AG09309 (cell line): ENCODE measurements at regions not wholly inside any gene's neighbourhood (a gene's known extent, or its start where the extent isn't known, plus 50 kb on each side); places are given as distances from the start of the nearest gene placed in this dataset.

Experiments used
- DNase-seq: peaks from one replicate; pipeline ENCODE4 v3.0.0-alpha.2; 2010; ENCODE audit warnings: low read depth
- H3K4me3 ChIP-seq: 2 replicates; pipeline ENCODE4 v1.5.1; 2011; ENCODE audit warnings: mild to moderate bottlenecking, low read depth, low read length, moderate library complexity; ENCODE audit not compliant: control insufficient read depth
- CTCF ChIP-seq: IDR thresholded peaks from 2 replicates; pipeline ENCODE4 v1.5.1; 2011; ENCODE audit warnings: mild to moderate bottlenecking, low read depth, low read length, inconsistent platforms; ENCODE audit not compliant: insufficient read depth, control insufficient read depth; ENCODE audit errors: missing control alignments

GRCh38 chr10:118950997-118951637, 78.4 kb upstream of the NANOS1 start:
- DNase-seq = no peak
- TF ChIP-seq CTCF = no peak
- H3K4me3 ChIP-seq = no peak overlapping the region

GRCh38 chr10:118952493-118953295, 76.8 kb upstream of the NANOS1 start:
- DNase-seq = no peak
- H3K4me3 ChIP-seq = no peak overlapping the region
- TF ChIP-seq CTCF = no peak

- no peak for TF ChIP-seq CTCF
- H3K4me3 ChIP-seq = no peak overlapping the region
- DNase-seq = no peak
Observed at GRCh38 chr10:118953598-118954393, 75.7 kb upstream of the NANOS1 start.

- DNase-seq = no peak
- TF ChIP-seq CTCF = no peak
- no peak overlapping the region for H3K4me3 ChIP-seq
Observed at GRCh38 chr10:118955531-118955930, 74.0 kb upstream of the NANOS1 start.

- DNase-seq = no peak
- no peak overlapping the region for H3K4me3 ChIP-seq
- TF ChIP-seq CTCF = no peak
Observed at GRCh38 chr10:118955951-118956801, 73.3 kb upstream of the NANOS1 start.
